HepG2 (cell line): ENCODE measurements at regions not wholly inside any gene's neighbourhood (a gene's known extent, or its start where the extent isn't known, plus 50 kb on each side); places are given as distances from the start of the nearest gene placed in this dataset.

ENCODE experiments used
- EP300 ChIP-seq, 3 experiments: sonication (generic) in 1 of 3; formaldehyde crosslinking in 1 of 3; IDR thresholded peaks; 2 replicates each; pipeline versions ENCODE4 v1.5.1 to v1.6.1; 2011 to 2020; ENCODE audit warnings: low read depth in 2 of 3, low read length in 2 of 3, borderline replicate concordance in 1 of 3, improper control_type of control experiment in 1 of 3, mild to moderate bottlenecking in 1 of 3, missing genetic modification reagents in 1 of 3, moderate library complexity in 1 of 3
- JUN ChIP-seq: sonication (generic); formaldehyde crosslinking; IDR thresholded peaks from 2 replicates; pipeline ENCODE4 v1.4.0; 2020; ENCODE audit warnings: mild to moderate bottlenecking, missing genetic modification reagents
- U2AF2 ChIP-seq: fragments of 200-400 bp; formaldehyde crosslinking; IDR thresholded peaks from 2 replicates; pipeline ENCODE4 v1.6.1; 2017; ENCODE audit warnings: low read depth, mild to moderate bottlenecking, low read length
- ZBTB7B ChIP-seq: sonication (generic); formaldehyde crosslinking; IDR thresholded peaks from 2 replicates; pipeline ENCODE4 v1.4.0; 2020; ENCODE audit warnings: missing genetic modification reagents
- ZMYM4 ChIP-seq: sonication (generic); formaldehyde crosslinking; IDR thresholded peaks from 2 replicates; pipeline ENCODE4 v1.8.1; 2023; ENCODE audit warnings: mild to moderate bottlenecking, missing genetic modification reagents
- ZNF121 ChIP-seq: sonication (generic); formaldehyde crosslinking; IDR thresholded peaks from 2 replicates; pipeline ENCODE4 v1.5.0; 2020; ENCODE audit warnings: mild to moderate bottlenecking, missing genetic modification reagents
- TF ChIP-seq, protein P1 (sequence below), 2 experiments: sonication (generic) in 1 of 2; formaldehyde crosslinking in 1 of 2; IDR thresholded peaks; 2 replicates each; pipeline versions ENCODE4 v1.5.1 to v1.6.1; 2011 to 2020; ENCODE audit warnings: borderline replicate concordance in 1 of 2, low read depth in 1 of 2, low read length in 1 of 2, mild to moderate bottlenecking in 1 of 2, missing genetic modification reagents in 1 of 2, moderate library complexity in 1 of 2
- TF ChIP-seq, protein P2 (sequence below): sonication (generic); formaldehyde crosslinking; IDR thresholded peaks from 2 replicates; pipeline ENCODE4 v1.4.0; 2020; ENCODE audit warnings: missing genetic modification reagents
- TF ChIP-seq, protein P3 (sequence below): sonication (generic); formaldehyde crosslinking; IDR thresholded peaks from 2 replicates; pipeline ENCODE4 v1.4.0; 2020; ENCODE audit warnings: missing genetic modification reagents, mild to moderate bottlenecking, borderline replicate concordance
- TF ChIP-seq, protein P4 (sequence below): sonication (generic); IDR thresholded peaks from 2 replicates; pipeline ENCODE4 v1.6.1; 2016; ENCODE audit warnings: low read depth, borderline replicate concordance
- TF ChIP-seq, protein P5 (sequence below): IDR thresholded peaks from 2 replicates; pipeline ENCODE4 v1.6.1; 2012; ENCODE audit warnings: inconsistent platforms

DNA sequence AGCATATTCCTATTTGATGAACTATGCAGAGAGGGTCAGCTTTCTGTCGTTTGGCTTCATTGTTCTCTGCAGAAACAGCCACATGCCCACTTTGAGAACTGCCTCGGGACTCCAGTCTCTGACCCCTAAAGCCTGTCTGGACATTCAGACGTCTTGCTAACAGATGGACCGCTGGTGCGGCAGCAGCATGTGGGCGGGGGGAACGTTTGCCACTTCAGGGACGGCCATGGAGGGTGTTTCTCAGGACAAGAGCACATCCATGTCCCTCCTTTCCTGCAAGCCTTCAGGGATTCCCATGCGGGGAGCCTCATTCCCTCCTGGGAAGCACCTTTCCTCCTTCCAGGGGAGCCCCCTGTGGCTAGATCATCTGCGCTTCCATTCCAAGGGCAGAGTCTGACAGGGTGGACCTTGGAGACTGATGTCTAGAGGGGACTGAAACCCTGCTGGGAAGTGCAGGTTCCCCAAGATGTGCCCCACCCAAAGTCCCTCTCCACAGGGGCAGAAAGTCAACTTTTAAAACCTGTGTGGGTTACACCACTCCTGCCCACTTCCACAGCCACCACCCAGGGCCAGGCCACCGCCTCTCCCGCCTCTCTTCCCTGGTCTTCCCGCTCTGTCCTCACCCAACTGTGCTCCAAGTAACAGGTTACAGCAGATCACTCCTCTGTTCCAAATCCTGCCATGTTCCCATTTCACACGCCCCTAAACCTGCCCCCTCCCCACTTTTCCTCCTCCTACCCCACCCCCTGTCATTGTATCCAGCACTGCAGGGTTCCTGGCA lies 94.8 kb upstream of the PMEPA1 start:
- TF ChIP-seq, protein P1, sequence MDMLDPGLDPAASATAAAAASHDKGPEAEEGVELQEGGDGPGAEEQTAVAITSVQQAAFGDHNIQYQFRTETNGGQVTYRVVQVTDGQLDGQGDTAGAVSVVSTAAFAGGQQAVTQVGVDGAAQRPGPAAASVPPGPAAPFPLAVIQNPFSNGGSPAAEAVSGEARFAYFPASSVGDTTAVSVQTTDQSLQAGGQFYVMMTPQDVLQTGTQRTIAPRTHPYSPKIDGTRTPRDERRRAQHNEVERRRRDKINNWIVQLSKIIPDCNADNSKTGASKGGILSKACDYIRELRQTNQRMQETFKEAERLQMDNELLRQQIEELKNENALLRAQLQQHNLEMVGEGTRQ (IDR thresholded peaks at IDR 0.05; ENCODE audit: low read depth, low read length), result no peak
- TF ChIP-seq, protein P1 (CRISPR knock-in tag; IDR thresholded peaks at IDR 0.05; ENCODE audit: borderline replicate concordance), result no peak
- TF ChIP-seq ZMYM4 (CRISPR knock-in tag), result no peak
- TF ChIP-seq, protein P2, sequence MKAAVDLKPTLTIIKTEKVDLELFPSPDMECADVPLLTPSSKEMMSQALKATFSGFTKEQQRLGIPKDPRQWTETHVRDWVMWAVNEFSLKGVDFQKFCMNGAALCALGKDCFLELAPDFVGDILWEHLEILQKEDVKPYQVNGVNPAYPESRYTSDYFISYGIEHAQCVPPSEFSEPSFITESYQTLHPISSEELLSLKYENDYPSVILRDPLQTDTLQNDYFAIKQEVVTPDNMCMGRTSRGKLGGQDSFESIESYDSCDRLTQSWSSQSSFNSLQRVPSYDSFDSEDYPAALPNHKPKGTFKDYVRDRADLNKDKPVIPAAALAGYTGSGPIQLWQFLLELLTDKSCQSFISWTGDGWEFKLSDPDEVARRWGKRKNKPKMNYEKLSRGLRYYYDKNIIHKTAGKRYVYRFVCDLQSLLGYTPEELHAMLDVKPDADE (CRISPR knock-in tag), result no peak
- no peak for TF ChIP-seq ZBTB7B
- no peak for TF ChIP-seq U2AF2
- TF ChIP-seq, protein P3, sequence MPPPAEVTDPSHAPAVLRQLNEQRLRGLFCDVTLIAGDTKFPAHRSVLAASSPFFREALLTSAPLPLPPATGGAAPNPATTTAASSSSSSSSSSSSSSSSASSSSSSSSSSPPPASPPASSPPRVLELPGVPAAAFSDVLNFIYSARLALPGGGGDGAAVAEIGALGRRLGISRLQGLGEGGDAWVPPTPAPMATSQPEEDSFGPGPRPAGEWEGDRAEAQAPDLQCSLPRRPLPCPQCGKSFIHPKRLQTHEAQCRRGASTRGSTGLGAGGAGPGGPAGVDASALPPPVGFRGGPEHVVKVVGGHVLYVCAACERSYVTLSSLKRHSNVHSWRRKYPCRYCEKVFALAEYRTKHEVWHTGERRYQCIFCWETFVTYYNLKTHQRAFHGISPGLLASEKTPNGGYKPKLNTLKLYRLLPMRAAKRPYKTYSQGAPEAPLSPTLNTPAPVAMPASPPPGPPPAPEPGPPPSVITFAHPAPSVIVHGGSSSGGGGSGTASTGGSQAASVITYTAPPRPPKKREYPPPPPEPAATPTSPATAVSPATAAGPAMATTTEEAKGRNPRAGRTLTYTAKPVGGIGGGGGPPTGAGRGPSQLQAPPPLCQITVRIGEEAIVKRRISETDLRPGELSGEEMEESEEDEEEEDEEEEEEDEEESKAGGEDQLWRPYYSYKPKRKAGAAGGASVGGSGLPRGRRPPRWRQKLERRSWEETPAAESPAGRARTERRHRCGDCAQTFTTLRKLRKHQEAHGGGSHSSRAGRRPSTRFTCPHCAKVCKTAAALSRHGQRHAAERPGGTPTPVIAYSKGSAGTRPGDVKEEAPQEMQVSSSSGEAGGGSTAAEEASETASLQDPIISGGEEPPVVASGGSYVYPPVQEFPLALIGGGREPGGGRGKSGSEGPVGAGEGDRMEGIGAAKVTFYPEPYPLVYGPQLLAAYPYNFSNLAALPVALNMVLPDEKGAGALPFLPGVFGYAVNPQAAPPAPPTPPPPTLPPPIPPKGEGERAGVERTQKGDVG, result no peak
- no peak for TF ChIP-seq ZNF121 (CRISPR knock-in tag)
- TF ChIP-seq JUN (CRISPR knock-in tag), result no peak
- TF ChIP-seq EP300 (IDR thresholded peaks at IDR 0.05; ENCODE audit: low read depth in 2 of 2, low read length in 2 of 2), result no peak
- no peak for TF ChIP-seq EP300 (CRISPR knock-in tag; IDR thresholded peaks at IDR 0.05; ENCODE audit: borderline replicate concordance)
- TF ChIP-seq, protein P4, sequence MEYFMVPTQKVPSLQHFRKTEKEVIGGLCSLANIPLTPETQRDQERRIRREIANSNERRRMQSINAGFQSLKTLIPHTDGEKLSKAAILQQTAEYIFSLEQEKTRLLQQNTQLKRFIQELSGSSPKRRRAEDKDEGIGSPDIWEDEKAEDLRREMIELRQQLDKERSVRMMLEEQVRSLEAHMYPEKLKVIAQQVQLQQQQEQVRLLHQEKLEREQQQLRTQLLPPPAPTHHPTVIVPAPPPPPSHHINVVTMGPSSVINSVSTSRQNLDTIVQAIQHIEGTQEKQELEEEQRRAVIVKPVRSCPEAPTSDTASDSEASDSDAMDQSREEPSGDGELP, result no peak
- TF ChIP-seq, protein P5, sequence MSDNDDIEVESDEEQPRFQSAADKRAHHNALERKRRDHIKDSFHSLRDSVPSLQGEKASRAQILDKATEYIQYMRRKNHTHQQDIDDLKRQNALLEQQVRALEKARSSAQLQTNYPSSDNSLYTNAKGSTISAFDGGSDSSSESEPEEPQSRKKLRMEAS, result no peak
